Mesothelial cell of epicardium (in vitro differentiated cells): ENCODE measurements at regions not wholly inside any gene's neighbourhood (a gene's known extent, or its start where the extent isn't known, plus 50 kb on each side); places are given as distances from the start of the nearest gene placed in this dataset.
"Not testable (repeated sequence)": the region's sequence is repeated elsewhere in the genome, so short reads cannot be mapped to it uniquely, and the experiment has no call there.

Experiments
- DNase-seq, 2 experiments: peaks; one replicate each; pipeline ENCODE4 v3.0.0; 2021; ENCODE audit warnings: low spot score in 2 of 2; ENCODE audit not compliant: unreplicated experiment in 2 of 2
- H3K27ac Mint-ChIP-seq: 2 replicates; pipeline ENCODE4 v1.8.0; 2021; ENCODE audit warnings: mixed read lengths
- H3K27me3 Mint-ChIP-seq: 2 replicates; pipeline ENCODE4 v1.8.0; 2021; ENCODE audit warnings: low read depth, mixed read lengths
- H3K36me3 Mint-ChIP-seq: 2 replicates; pipeline ENCODE4 v1.8.0; 2021; ENCODE audit warnings: mixed read lengths
- H3K4me1 Mint-ChIP-seq: 2 replicates; pipeline ENCODE4 v1.8.0; 2021; ENCODE audit warnings: mixed read lengths
- H3K4me3 Mint-ChIP-seq: 2 replicates; pipeline ENCODE4 v1.8.0; 2021; ENCODE audit warnings: mild to moderate bottlenecking, moderate library complexity, mixed read lengths
- H3K9me3 Mint-ChIP-seq: 2 replicates; pipeline ENCODE4 v1.8.0; 2021; ENCODE audit warnings: mixed read lengths
- TF ChIP-seq, protein P1 (sequence below): fragments of 200-600 bp; sonication (generic); IDR thresholded peaks from one replicate; pipeline ENCODE4 v1.5.0; 2021; ENCODE audit warnings: antibody characterized with exemption; ENCODE audit not compliant: unreplicated experiment

- H3K27ac Mint-ChIP-seq = no peak overlapping the region
- no peak overlapping the region for H3K4me3 Mint-ChIP-seq
- DNase-seq = no peak
- TF ChIP-seq, protein P1, sequence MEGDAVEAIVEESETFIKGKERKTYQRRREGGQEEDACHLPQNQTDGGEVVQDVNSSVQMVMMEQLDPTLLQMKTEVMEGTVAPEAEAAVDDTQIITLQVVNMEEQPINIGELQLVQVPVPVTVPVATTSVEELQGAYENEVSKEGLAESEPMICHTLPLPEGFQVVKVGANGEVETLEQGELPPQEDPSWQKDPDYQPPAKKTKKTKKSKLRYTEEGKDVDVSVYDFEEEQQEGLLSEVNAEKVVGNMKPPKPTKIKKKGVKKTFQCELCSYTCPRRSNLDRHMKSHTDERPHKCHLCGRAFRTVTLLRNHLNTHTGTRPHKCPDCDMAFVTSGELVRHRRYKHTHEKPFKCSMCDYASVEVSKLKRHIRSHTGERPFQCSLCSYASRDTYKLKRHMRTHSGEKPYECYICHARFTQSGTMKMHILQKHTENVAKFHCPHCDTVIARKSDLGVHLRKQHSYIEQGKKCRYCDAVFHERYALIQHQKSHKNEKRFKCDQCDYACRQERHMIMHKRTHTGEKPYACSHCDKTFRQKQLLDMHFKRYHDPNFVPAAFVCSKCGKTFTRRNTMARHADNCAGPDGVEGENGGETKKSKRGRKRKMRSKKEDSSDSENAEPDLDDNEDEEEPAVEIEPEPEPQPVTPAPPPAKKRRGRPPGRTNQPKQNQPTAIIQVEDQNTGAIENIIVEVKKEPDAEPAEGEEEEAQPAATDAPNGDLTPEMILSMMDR = no peak
- peaks cover 4% of the 10 kb centered on the region for H3K36me3 Mint-ChIP-seq
- H3K27me3 Mint-ChIP-seq = no peaks in the 10 kb centered on the region
- H3K9me3 Mint-ChIP-seq = peaks cover 23% of the 10 kb centered on the region
- no peaks in the 10 kb centered on the region for H3K4me1 Mint-ChIP-seq
Observed at GRCh38 chr3:15872807-15873206, 75.0 kb upstream of the ANKRD28 start.

DNA sequence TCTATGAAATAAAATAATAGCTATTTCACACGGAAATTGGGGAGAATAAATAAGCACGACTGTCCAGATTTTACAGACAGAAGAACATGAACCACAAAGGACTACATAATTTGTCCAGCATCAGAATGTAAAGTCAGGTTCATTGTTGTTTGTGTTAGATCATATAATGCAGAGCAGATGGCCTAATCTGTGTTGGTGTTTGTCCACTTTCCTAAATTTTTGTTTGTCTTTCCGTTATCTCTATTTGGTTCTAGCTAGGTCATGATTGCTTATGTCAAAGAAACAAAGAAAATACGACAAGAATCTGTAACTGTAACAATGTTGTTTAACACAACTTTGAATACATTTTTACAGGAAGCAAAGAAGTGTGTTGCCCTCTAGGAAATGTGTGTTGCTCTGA lies 75.6 kb upstream of the ANKRD28 start:
- TF ChIP-seq, protein P1 = no peak
- no peak for DNase-seq
- Mint-ChIP-seq H3K27me3 (no peaks in the 10 kb centered on the region), H3K9me3 (peaks cover 25% of the 10 kb centered on the region), H3K4me3 (no peak overlapping the region), H3K27ac (no peak overlapping the region), H3K36me3 (peaks cover 9% of the 10 kb centered on the region), H3K4me1 (no peaks in the 10 kb centered on the region)

GRCh38 chr3:15875016-15875689 lies 77.4 kb upstream of the ANKRD28 start:
- Mint-ChIP-seq H3K9me3 (peaks cover 17% of the 10 kb centered on the region), H3K36me3 (peaks cover 12% of the 10 kb centered on the region), H3K4me1 (no peaks in the 10 kb centered on the region), H3K4me3 (no peak overlapping the region), H3K27me3 (no peaks in the 10 kb centered on the region), H3K27ac (no peak overlapping the region)
- no peak for DNase-seq
- TF ChIP-seq, protein P1 = no peak

DNA sequence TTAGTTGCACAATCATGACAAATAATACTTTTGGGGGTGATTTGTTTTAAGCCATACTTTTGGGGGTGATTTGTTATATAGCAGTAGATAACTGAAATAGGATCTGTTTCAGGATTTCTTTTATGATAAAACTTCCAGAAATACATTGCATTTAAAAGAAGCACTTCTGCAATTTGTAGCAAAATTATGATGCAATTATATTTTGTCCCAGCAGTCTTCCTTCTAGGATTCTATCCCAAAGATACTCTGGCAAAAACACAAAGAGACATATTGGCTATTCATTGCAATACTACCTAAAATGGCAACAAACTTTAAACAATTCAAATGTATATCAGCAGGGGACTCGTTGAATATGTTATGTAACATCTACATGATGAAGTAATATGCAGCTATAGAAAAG lies 78.9 kb upstream of the ANKRD28 start:
- no peak for DNase-seq
- no peak overlapping the region for H3K4me3 Mint-ChIP-seq
- peaks cover 10% of the 10 kb centered on the region for H3K9me3 Mint-ChIP-seq
- H3K36me3 Mint-ChIP-seq = peaks cover 12% of the 10 kb centered on the region
- TF ChIP-seq, protein P1 = no peak
- H3K27ac Mint-ChIP-seq = no peak overlapping the region
- no peaks in the 10 kb centered on the region for H3K4me1 Mint-ChIP-seq
- H3K27me3 Mint-ChIP-seq = no peaks in the 10 kb centered on the region

DNA sequence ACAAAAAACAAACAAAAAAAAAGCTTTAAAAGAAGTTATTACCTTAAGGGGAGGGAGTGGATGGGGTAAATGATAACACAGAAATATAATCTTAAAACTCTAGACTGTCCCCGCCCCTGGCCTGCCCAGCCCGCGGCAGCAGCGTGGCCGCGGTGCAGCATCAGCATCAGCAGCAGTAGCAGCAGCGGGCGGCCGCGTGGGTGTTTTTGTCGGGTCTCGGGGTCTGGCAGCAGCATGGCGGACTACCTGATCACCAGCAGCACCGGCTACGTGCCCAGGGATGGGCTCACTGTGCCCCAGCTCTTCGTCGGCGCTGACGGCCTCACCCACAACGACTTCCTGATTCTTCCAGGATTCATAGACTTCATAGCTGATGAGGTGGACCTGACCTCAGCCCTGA lies 80.0 kb upstream of the ANKRD28 start:
- Mint-ChIP-seq H3K36me3 (peaks cover 12% of the 10 kb centered on the region), H3K4me3 (no peak overlapping the region), H3K4me1 (no peaks in the 10 kb centered on the region), H3K27me3 (no peaks in the 10 kb centered on the region), H3K9me3 (peaks cover 10% of the 10 kb centered on the region), H3K27ac (no peak overlapping the region)
- no peak for DNase-seq
- TF ChIP-seq, protein P1 = no peak

- H3K27ac Mint-ChIP-seq, H3K4me1 Mint-ChIP-seq: not testable (repeated sequence)
Observed at GRCh38 chr3:15879787-15880186, 82.0 kb upstream of the ANKRD28 start.

More at GRCh38 chr3:15879787-15880186, 82.0 kb upstream of the ANKRD28 start:
- DNase-seq, H3K27me3 Mint-ChIP-seq, H3K4me3 Mint-ChIP-seq, H3K9me3 Mint-ChIP-seq: not testable (repeated sequence)
- peaks cover 12% of the 10 kb centered on the region for H3K36me3 Mint-ChIP-seq
